ENCODE measurements at regions not wholly inside any gene's neighbourhood (a gene's known extent, or its start where the extent isn't known, plus 50 kb on each side); places are given as distances from the start of the nearest gene placed in this dataset.

- H3K4me3 ChIP-seq (replicated peaks in 1 of 4; ENCODE audit: control extremely low read depth in 1 of 4, insufficient read depth in 1 of 4, low read depth in 3 of 4, low read length in 4 of 4) = no peak overlapping the region
- no peak for DNase-seq (ENCODE audit: low read depth in 2 of 2)
- no peak for TF ChIP-seq CTCF (conservative IDR thresholded peaks at IDR 0.05 in 1 of 2, IDR thresholded peaks at IDR 0.05 in 1 of 2; ENCODE audit: low read depth in 1 of 2, low read length in 2 of 2)
- no peak for TF ChIP-seq EZH2 (IDR thresholded peaks at IDR 0.05; ENCODE audit: low read length, missing control alignments)
Observed at GRCh38 chr6:21335591-21335990, 258.0 kb upstream of the SOX4 start.

GRCh38 chr6:21337263-21337662, 256.3 kb upstream of the SOX4 start:
- TF ChIP-seq EZH2 (IDR thresholded peaks at IDR 0.05; ENCODE audit: low read length, missing control alignments) (no peak), CTCF (conservative IDR thresholded peaks at IDR 0.05 in 1 of 2, IDR thresholded peaks at IDR 0.05 in 1 of 2; ENCODE audit: low read depth in 1 of 2, low read length in 2 of 2) (no peak)
- no peaks in the 10 kb centered on the region for H3K9me3 ChIP-seq (ENCODE audit: control insufficient read depth, insufficient read depth, low read depth, low read length)
- no peak overlapping the region for H3K27ac ChIP-seq (ENCODE audit: insufficient read depth, low read length)
- H3K36me3 ChIP-seq (ENCODE audit: control insufficient read depth, insufficient read depth, low read length) = no peaks in the 10 kb centered on the region
- no peak overlapping the region for H3K4me2 ChIP-seq (ENCODE audit: extremely low read depth, insufficient read depth, low read length)
- no peak overlapping the region for H3K9ac ChIP-seq (ENCODE audit: insufficient read depth, low read length)
- DNase-seq (ENCODE audit: low read depth in 2 of 2) = no peak
- H4K20me1 ChIP-seq (ENCODE audit: control insufficient read depth, extremely low read depth, insufficient read depth, low read length) = no peaks in the 10 kb centered on the region
- no peaks in the 10 kb centered on the region for H3K27me3 ChIP-seq (ENCODE audit: control insufficient read depth, insufficient read depth, low read length)
- H2AFZ ChIP-seq (ENCODE audit: low read length) = no peak overlapping the region
- H3K4me1 ChIP-seq (ENCODE audit: control insufficient read depth, extremely low read depth, insufficient read depth, low read length) = no peaks in the 10 kb centered on the region
- H3K4me3 ChIP-seq (replicated peaks in 1 of 4; ENCODE audit: control extremely low read depth in 1 of 4, insufficient read depth in 1 of 4, low read depth in 3 of 4, low read length in 4 of 4) = no peak overlapping the region
- H3K79me2 ChIP-seq (ENCODE audit: control insufficient read depth, insufficient read depth, low read length) = no peaks in the 10 kb centered on the region

More at GRCh38 chr6:21335591-21335990, 258.0 kb upstream of the SOX4 start:
- Histone ChIP-seq H3K27ac (ENCODE audit: insufficient read depth, low read length) (no peak overlapping the region), H3K4me2 (ENCODE audit: extremely low read depth, insufficient read depth, low read length) (no peak overlapping the region), H3K27me3 (ENCODE audit: control insufficient read depth, insufficient read depth, low read length) (no peaks in the 10 kb centered on the region), H4K20me1 (ENCODE audit: control insufficient read depth, extremely low read depth, insufficient read depth, low read length) (no peaks in the 10 kb centered on the region), H3K9ac (ENCODE audit: insufficient read depth, low read length) (no peak overlapping the region), H2AFZ (ENCODE audit: low read length) (no peak overlapping the region), H3K36me3 (ENCODE audit: control insufficient read depth, insufficient read depth, low read length) (no peaks in the 10 kb centered on the region), H3K9me3 (ENCODE audit: control insufficient read depth, insufficient read depth, low read depth, low read length) (no peaks in the 10 kb centered on the region), H3K79me2 (ENCODE audit: control insufficient read depth, insufficient read depth, low read length) (no peaks in the 10 kb centered on the region), H3K4me1 (ENCODE audit: control insufficient read depth, extremely low read depth, insufficient read depth, low read length) (no peaks in the 10 kb centered on the region)

GRCh38 chr6:21340573-21340972, 253.0 kb upstream of the SOX4 start:
- no peaks in the 10 kb centered on the region for H3K9me3 ChIP-seq (ENCODE audit: control insufficient read depth, insufficient read depth, low read depth, low read length)
- no peak overlapping the region for H2AFZ ChIP-seq (ENCODE audit: low read length)
- H3K9ac ChIP-seq (ENCODE audit: insufficient read depth, low read length) = no peak overlapping the region
- H4K20me1 ChIP-seq (ENCODE audit: control insufficient read depth, extremely low read depth, insufficient read depth, low read length) = no peaks in the 10 kb centered on the region
- TF ChIP-seq CTCF (conservative IDR thresholded peaks at IDR 0.05 in 1 of 2, IDR thresholded peaks at IDR 0.05 in 1 of 2; ENCODE audit: low read depth in 1 of 2, low read length in 2 of 2) (no peak), EZH2 (IDR thresholded peaks at IDR 0.05; ENCODE audit: low read length, missing control alignments) (no peak)
- no peak overlapping the region for H3K27ac ChIP-seq (ENCODE audit: insufficient read depth, low read length)
- no peaks in the 10 kb centered on the region for H3K36me3 ChIP-seq (ENCODE audit: control insufficient read depth, insufficient read depth, low read length)
- H3K79me2 ChIP-seq (ENCODE audit: control insufficient read depth, insufficient read depth, low read length) = no peaks in the 10 kb centered on the region
- no peaks in the 10 kb centered on the region for H3K27me3 ChIP-seq (ENCODE audit: control insufficient read depth, insufficient read depth, low read length)
- DNase-seq (ENCODE audit: low read depth in 2 of 2) = peak; percentile 8 to 20
- H3K4me2 ChIP-seq (ENCODE audit: extremely low read depth, insufficient read depth, low read length) = no peak overlapping the region
- no peak overlapping the region for H3K4me3 ChIP-seq (replicated peaks in 1 of 4; ENCODE audit: control extremely low read depth in 1 of 4, insufficient read depth in 1 of 4, low read depth in 3 of 4, low read length in 4 of 4)
- H3K4me1 ChIP-seq (ENCODE audit: control insufficient read depth, extremely low read depth, insufficient read depth, low read length) = no peaks in the 10 kb centered on the region

Measured in fibroblast of lung (primary cell).